Activated CD8-positive, alpha-beta T cell treated with anti-CD3 and anti-CD28 coated beads for 36 hours (primary cell): ENCODE measurements at regions not wholly inside any gene's neighbourhood (a gene's known extent, or its start where the extent isn't known, plus 50 kb on each side); places are given as distances from the start of the nearest gene placed in this dataset.

Experiments
- ATAC-seq: fragments of 200-7000 bp; cut with Tn5 transposase; one replicate; pipeline ENCODE4 v1.10.0; 2021; ENCODE audit warnings: mild to moderate bottlenecking, moderate library complexity
- CTCF ChIA-PET: fragments of 350-600 bp; sonication (Branson Sonifier 250); formaldehyde crosslinking; loops from one replicate; lab custom pipeline; 2021; ENCODE audit warnings: antibody characterized with exemption; lab: Charles Lee
- POLR2A ChIA-PET: fragments of 350-600 bp; sonication (Branson Sonifier 250); formaldehyde crosslinking; loops from one replicate; lab custom pipeline; 2021; ENCODE audit warnings: antibody characterized with exemption; lab: Charles Lee
- DNase-seq: peaks from one replicate; pipeline ENCODE4 v3.0.0-alpha.2; 2020
- H3K27ac Mint-ChIP-seq: one replicate; pipeline ENCODE4 v1.8.0; 2021; ENCODE audit warnings: mild to moderate bottlenecking, mixed read lengths
- H3K27me3 Mint-ChIP-seq: one replicate; pipeline ENCODE4 v1.8.0; 2021; ENCODE audit warnings: mixed read lengths
- H3K36me3 Mint-ChIP-seq: one replicate; pipeline ENCODE4 v1.8.0; 2021; ENCODE audit warnings: low read depth, mixed read lengths
- H3K4me1 Mint-ChIP-seq: one replicate; pipeline ENCODE4 v1.8.0; 2021; ENCODE audit warnings: low read depth, mixed read lengths
- H3K4me3 Mint-ChIP-seq: one replicate; pipeline ENCODE4 v1.8.0; 2021; ENCODE audit warnings: mild to moderate bottlenecking, moderate library complexity, mixed read lengths
- H3K9me3 Mint-ChIP-seq: one replicate; pipeline ENCODE4 v1.8.0; 2021; ENCODE audit warnings: mixed read lengths
- intact Hi-C: fragments of 100-400 bp; cut with micrococcal nuclease; formaldehyde crosslinking; loops from one replicate; pipeline ENCODE4 v1.10.0; 2022
- TF ChIP-seq, protein P1 (sequence below): fragments of 200-600 bp; IDR thresholded peaks from one replicate; pipeline ENCODE4 v1.8.0; 2022; ENCODE audit warnings: antibody characterized with exemption, mild to moderate bottlenecking

DNA sequence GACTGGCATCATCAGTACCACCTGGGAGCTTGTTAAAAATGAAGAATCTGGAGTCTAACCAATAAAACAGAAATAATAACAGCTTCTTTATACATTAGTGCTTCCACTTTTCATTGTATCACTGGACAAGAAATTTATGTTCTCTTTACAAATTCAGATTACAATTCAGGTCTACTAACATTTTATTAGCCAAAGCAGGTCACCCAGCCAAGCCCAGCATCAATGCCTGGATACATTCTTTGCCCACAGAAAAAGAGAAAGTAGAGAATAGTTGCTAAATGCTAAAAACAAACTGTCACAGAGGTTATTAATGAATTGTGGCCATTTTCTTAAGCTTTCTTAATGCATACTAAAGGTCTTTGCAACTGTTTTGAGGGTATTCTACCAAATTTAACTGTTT lies 458.3 kb downstream of the BTBD3 start:
- Mint-ChIP-seq H3K27ac (no peak overlapping the region), H3K4me1 (no peaks in the 10 kb centered on the region), H3K36me3 (no peaks in the 10 kb centered on the region), H3K4me3 (no peak overlapping the region), H3K27me3 (no peaks in the 10 kb centered on the region), H3K9me3 (peaks cover 4% of the 10 kb centered on the region)
- CTCF ChIA-PET: no interaction called here
- POLR2A ChIA-PET: no interaction called here
- ATAC-seq (no peak), DNase-seq (no peak)
- TF ChIP-seq, protein P1, sequence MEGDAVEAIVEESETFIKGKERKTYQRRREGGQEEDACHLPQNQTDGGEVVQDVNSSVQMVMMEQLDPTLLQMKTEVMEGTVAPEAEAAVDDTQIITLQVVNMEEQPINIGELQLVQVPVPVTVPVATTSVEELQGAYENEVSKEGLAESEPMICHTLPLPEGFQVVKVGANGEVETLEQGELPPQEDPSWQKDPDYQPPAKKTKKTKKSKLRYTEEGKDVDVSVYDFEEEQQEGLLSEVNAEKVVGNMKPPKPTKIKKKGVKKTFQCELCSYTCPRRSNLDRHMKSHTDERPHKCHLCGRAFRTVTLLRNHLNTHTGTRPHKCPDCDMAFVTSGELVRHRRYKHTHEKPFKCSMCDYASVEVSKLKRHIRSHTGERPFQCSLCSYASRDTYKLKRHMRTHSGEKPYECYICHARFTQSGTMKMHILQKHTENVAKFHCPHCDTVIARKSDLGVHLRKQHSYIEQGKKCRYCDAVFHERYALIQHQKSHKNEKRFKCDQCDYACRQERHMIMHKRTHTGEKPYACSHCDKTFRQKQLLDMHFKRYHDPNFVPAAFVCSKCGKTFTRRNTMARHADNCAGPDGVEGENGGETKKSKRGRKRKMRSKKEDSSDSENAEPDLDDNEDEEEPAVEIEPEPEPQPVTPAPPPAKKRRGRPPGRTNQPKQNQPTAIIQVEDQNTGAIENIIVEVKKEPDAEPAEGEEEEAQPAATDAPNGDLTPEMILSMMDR: no peak
- intact Hi-C loops: no loop called here

DNA sequence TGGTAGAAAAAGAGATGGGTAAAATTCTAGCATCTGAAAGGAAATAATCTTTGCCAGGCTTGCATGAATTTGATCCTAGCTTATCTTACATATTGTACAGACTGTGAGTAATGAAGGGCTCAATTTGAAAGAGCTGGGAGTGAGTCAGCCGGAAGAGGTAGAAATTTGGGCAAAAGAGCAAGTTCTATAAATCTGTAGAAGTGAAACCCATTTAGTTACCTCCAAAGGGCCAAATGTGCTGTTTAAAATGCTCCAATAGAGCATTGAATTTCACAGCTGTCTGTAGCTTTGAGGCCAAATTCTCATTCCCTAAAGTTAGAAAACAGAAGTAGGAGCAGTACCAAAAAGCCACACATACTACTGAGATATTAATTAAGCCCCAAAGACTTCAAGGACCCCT lies 466.1 kb downstream of the BTBD3 start:
- Mint-ChIP-seq H3K27ac (no peak overlapping the region), H3K36me3 (no peaks in the 10 kb centered on the region), H3K4me1 (no peaks in the 10 kb centered on the region), H3K9me3 (no peaks in the 10 kb centered on the region), H3K27me3 (no peaks in the 10 kb centered on the region), H3K4me3 (no peak overlapping the region)
- no peak for DNase-seq
- ChIA-PET POLR2A (no interaction called here), CTCF (no interaction called here)
- intact Hi-C loops: no loop called here
- TF ChIP-seq, protein P1: no peak
- no peak for ATAC-seq

DNA sequence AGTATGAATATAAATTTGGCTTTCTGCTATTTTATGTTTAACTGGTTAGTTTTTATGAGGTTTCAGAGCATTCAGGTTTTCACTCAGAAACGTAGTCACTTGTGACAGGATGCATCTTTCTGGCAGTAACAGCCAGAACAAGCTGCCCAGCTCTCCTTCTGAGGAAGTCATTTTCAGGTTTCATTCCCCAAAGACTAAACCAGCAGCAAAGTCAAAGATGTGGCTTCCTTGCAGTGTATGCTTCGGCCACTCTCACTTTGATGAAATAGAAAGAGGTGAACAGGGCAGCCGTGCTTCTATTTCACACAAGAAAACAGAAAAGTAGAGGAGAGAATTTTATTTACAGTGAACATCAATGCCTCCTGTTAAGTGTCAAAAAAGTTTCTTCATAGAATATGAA lies 469.1 kb downstream of the BTBD3 start:
- Mint-ChIP-seq H3K4me1 (no peaks in the 10 kb centered on the region), H3K27me3 (no peaks in the 10 kb centered on the region), H3K36me3 (no peaks in the 10 kb centered on the region), H3K4me3 (no peak overlapping the region), H3K9me3 (no peaks in the 10 kb centered on the region), H3K27ac (no peak overlapping the region)
- DNase-seq (no peak), ATAC-seq (no peak)
- TF ChIP-seq, protein P1: no peak
- POLR2A ChIA-PET: no interaction called here
- intact Hi-C loops: no loop called here
- CTCF ChIA-PET: no interaction called here

DNA sequence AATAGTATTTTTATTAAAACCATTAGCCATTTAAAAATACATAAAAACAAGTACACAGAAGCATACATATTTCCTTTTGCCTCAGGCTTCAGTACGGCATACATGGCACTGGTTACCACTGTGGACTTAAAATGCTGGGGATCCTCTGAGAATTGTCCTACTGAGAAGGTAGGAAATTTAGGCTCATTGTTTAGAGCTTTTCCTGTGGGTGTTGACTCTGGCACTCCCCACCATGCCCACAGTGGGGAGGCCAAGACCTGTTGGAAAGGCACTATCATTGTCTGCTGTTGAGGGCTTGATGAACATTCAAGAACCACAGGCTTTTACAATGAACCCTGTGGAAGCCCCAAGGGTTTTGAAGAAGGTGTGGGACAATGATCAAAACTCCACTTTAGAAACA lies 473.4 kb downstream of the BTBD3 start:
- no peak for ATAC-seq
- POLR2A ChIA-PET: no interaction called here
- no peak overlapping the region for H3K4me3 Mint-ChIP-seq
- no peak for DNase-seq
- intact Hi-C loops: no loop called here
- H3K27me3 Mint-ChIP-seq: no peaks in the 10 kb centered on the region
- no peak overlapping the region for H3K27ac Mint-ChIP-seq
- no peaks in the 10 kb centered on the region for H3K36me3 Mint-ChIP-seq
- CTCF ChIA-PET: no interaction called here
- TF ChIP-seq, protein P1: no peak
- H3K9me3 Mint-ChIP-seq: peaks cover 2% of the 10 kb centered on the region
- no peaks in the 10 kb centered on the region for H3K4me1 Mint-ChIP-seq

GRCh38 chr20:12394786-12395185 lies 477.1 kb downstream of the BTBD3 start:
- POLR2A ChIA-PET: no interaction called here
- Mint-ChIP-seq H3K27ac (no peak overlapping the region), H3K9me3 (peaks cover 2% of the 10 kb centered on the region), H3K27me3 (no peaks in the 10 kb centered on the region), H3K4me3 (no peak overlapping the region), H3K4me1 (no peaks in the 10 kb centered on the region), H3K36me3 (no peaks in the 10 kb centered on the region)
- TF ChIP-seq, protein P1: no peak
- CTCF ChIA-PET: no interaction called here
- intact Hi-C loops: no loop called here
- DNase-seq (no peak), ATAC-seq (no peak)
